ENCODE measurements at regions not wholly inside any gene's neighbourhood (a gene's known extent, or its start where the extent isn't known, plus 50 kb on each side); places are given as distances from the start of the nearest gene placed in this dataset.

DNA sequence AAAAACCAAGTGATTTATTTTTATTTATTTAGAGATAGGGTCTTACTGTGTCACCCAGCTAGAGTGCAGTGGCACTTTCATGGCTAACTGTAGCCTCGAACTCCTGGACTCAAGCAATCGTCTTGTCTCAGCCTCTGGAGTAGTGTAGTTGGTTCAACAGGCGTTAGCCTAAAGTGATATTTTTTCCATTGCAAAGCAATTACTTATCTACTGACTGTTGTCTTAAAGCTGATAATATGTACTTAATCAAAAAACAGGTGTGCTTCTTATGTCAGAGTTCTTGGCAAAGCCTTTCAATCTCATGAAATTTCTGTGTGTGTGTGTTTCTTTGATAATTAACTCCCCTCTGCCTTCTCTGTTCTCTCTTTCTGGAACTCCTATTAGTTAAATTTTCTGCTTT, 62.4 kb upstream of the DUSP10 start:
- Histone ChIP-seq H3K27me3 (replicated peaks; ENCODE audit: control insufficient read depth, insufficient read depth, low read length) (no peaks in the 10 kb centered on the region), H3K4me3 (replicated peaks; ENCODE audit: low read depth, low read length) (no peak overlapping the region), H3K36me3 (ENCODE audit: control insufficient read depth, insufficient read depth, low read length) (no peaks in the 10 kb centered on the region)
- no peak for DNase-seq (ENCODE audit: extremely low read depth, insufficient read length)
- TF ChIP-seq, protein P1, sequence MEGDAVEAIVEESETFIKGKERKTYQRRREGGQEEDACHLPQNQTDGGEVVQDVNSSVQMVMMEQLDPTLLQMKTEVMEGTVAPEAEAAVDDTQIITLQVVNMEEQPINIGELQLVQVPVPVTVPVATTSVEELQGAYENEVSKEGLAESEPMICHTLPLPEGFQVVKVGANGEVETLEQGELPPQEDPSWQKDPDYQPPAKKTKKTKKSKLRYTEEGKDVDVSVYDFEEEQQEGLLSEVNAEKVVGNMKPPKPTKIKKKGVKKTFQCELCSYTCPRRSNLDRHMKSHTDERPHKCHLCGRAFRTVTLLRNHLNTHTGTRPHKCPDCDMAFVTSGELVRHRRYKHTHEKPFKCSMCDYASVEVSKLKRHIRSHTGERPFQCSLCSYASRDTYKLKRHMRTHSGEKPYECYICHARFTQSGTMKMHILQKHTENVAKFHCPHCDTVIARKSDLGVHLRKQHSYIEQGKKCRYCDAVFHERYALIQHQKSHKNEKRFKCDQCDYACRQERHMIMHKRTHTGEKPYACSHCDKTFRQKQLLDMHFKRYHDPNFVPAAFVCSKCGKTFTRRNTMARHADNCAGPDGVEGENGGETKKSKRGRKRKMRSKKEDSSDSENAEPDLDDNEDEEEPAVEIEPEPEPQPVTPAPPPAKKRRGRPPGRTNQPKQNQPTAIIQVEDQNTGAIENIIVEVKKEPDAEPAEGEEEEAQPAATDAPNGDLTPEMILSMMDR (IDR thresholded peaks at IDR 0.05; ENCODE audit: insufficient read depth, low read length, poor library complexity, severe bottlenecking) = no peak

DNA sequence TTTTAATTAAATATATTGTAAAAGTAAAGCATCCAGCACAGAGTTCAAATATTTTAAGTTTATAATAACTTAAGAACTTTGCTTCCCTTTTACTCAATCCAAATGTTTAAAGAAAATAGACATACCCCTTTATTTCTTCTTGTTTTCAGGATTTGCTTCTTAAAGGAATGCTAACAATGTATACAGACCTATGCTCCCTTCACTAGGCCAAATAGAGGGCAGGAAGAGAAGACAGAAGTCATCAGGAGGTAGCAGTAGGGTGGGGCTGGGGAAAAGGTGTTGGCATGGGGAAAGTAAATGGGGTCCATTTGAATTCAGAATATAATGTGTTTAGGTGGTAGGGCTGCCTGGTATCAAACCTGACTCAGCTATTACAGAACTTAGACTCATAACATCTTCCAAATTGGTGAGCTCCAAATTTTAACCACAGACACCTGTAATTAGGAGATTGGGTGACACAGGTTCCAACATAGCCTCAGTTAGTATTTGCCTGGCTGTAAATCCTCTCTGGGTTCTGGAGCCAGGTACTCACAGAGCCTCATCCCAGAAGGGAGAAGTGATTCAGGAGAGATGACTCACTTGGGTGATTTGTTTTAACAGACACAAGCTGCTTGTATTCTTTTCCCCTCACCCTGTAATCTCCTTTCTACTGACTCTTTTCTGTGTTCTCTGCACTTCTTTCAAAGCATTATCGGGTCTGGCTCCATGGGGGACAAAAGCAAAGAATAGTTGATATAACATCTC, 60.1 kb upstream of the DUSP10 start:
- H3K36me3 ChIP-seq (ENCODE audit: control insufficient read depth, insufficient read depth, low read length) = no peaks in the 10 kb centered on the region
- H3K4me3 ChIP-seq (replicated peaks; ENCODE audit: low read depth, low read length) = no peak overlapping the region
- TF ChIP-seq, protein P1 (IDR thresholded peaks at IDR 0.05; ENCODE audit: insufficient read depth, low read length, poor library complexity, severe bottlenecking) = no peak
- DNase-seq (ENCODE audit: extremely low read depth, insufficient read length) = no peak
- no peaks in the 10 kb centered on the region for H3K27me3 ChIP-seq (replicated peaks; ENCODE audit: control insufficient read depth, insufficient read depth, low read length)

DNA sequence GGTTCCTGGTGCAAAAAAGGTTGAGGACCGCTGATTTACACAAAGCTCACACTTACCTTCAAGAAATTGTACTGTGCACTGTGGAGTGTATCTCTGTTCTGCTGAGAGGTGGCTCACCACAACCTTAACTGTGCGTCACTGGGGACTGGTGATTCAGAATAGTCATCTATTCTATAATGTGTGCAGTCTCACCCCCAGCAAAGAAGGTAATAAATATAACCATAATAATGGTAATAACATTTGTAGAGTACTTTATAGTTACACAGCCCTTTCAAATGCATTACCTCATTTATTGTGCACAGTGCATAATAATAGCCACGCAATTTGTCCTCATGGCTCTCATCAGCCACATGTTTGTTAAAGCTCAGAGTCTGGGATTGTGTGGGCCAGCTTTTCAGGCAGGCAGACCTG, 59.4 kb upstream of the DUSP10 start:
- no peaks in the 10 kb centered on the region for H3K27me3 ChIP-seq (replicated peaks; ENCODE audit: control insufficient read depth, insufficient read depth, low read length)
- no peak overlapping the region for H3K4me3 ChIP-seq (replicated peaks; ENCODE audit: low read depth, low read length)
- H3K36me3 ChIP-seq (ENCODE audit: control insufficient read depth, insufficient read depth, low read length) = no peaks in the 10 kb centered on the region
- no peak for DNase-seq (ENCODE audit: extremely low read depth, insufficient read length)
- TF ChIP-seq, protein P1 (IDR thresholded peaks at IDR 0.05; ENCODE audit: insufficient read depth, low read length, poor library complexity, severe bottlenecking) = no peak

DNA sequence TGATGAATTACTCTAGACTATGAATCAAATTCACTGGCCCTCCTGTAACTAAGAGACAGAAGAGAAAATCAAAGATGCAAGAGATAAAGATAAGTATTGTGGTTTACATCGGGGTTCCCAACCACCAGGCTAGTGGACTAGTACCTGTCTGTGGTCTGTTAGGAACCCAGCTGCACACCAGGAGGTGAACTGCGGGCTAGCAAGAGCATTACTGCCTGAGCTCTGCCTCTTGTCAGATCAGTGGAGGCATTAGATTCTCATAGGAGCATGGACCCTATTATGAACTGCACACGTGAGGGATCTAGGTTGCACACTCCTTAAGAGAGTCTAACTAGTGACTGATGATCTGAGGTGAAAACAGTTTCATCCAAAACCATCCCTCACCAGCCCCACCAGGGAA, 58.9 kb upstream of the DUSP10 start:
- Histone ChIP-seq H3K4me3 (replicated peaks; ENCODE audit: low read depth, low read length) (no peak overlapping the region), H3K36me3 (ENCODE audit: control insufficient read depth, insufficient read depth, low read length) (no peaks in the 10 kb centered on the region), H3K27me3 (replicated peaks; ENCODE audit: control insufficient read depth, insufficient read depth, low read length) (no peaks in the 10 kb centered on the region)
- DNase-seq (ENCODE audit: extremely low read depth, insufficient read length) = no peak
- TF ChIP-seq, protein P1 (IDR thresholded peaks at IDR 0.05; ENCODE audit: insufficient read depth, low read length, poor library complexity, severe bottlenecking) = no peak

DNA sequence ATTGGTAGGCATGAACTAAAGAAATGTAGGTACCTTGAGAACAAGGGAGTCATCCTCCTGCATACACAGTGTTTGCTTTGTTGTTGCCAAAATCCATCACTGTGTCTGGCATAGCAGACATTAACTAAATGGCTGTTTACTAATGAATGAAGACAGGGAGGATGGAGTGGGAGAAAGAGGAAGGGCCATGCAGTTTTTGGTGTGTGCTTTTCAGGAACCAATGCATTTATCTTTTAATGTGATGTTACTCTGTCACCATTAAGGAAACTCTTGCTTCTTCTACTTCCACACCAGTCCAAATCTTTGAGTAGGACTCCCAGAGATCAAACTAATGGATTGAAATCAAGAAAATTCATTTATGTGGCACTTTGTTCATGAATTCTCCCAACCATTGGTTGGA, 55.6 kb upstream of the DUSP10 start:
- H3K4me3 ChIP-seq (replicated peaks; ENCODE audit: low read depth, low read length) = no peak overlapping the region
- no peaks in the 10 kb centered on the region for H3K36me3 ChIP-seq (ENCODE audit: control insufficient read depth, insufficient read depth, low read length)

More for the DNA sequence above, 55.6 kb upstream of the DUSP10 start:
- DNase-seq (ENCODE audit: extremely low read depth, insufficient read length) = no peak
- H3K27me3 ChIP-seq (replicated peaks; ENCODE audit: control insufficient read depth, insufficient read depth, low read length) = no peaks in the 10 kb centered on the region
- TF ChIP-seq, protein P1 (IDR thresholded peaks at IDR 0.05; ENCODE audit: insufficient read depth, low read length, poor library complexity, severe bottlenecking) = no peak

All from GM06990 (cell line).